Suprapubic skin (tissue), 4 donors: ENCODE measurements at regions not wholly inside any gene's neighbourhood (a gene's known extent, or its start where the extent isn't known, plus 50 kb on each side); places are given as distances from the start of the nearest gene placed in this dataset.

ENCODE experiments used
- EP300 ChIP-seq: sonication (generic); formaldehyde crosslinking; IDR thresholded peaks from one replicate; pipeline ENCODE4 v1.6.1; 2017; ENCODE audit warnings: antibody characterized with exemption
- POLR2A ChIP-seq, 2 donors: fragments of 450-650 bp; IDR thresholded peaks; one replicate each; pipeline ENCODE4 v1.6.1; 2017; ENCODE audit warnings: antibody characterized with exemption in 2 of 2, mild to moderate bottlenecking in 2 of 2, moderate library complexity in 2 of 2
- POLR2AphosphoS5 ChIP-seq, 3 donors: sonication (generic); formaldehyde crosslinking; IDR thresholded peaks; one replicate each; pipeline ENCODE4 v1.6.1; 2017; ENCODE audit warnings: antibody characterized with exemption in 3 of 3
- TF ChIP-seq, protein P1 (sequence below), 2 donors: fragments of 200-600 bp in 1 of 2; fragments of 450-650 bp in 1 of 2; sonication (generic) in 1 of 2; IDR thresholded peaks; one replicate each; pipeline ENCODE4 v1.5.1; 2016 to 2019; ENCODE audit warnings: antibody characterized with exemption in 2 of 2, mild to moderate bottlenecking in 1 of 2, moderate library complexity in 1 of 2

- TF ChIP-seq, protein P1, sequence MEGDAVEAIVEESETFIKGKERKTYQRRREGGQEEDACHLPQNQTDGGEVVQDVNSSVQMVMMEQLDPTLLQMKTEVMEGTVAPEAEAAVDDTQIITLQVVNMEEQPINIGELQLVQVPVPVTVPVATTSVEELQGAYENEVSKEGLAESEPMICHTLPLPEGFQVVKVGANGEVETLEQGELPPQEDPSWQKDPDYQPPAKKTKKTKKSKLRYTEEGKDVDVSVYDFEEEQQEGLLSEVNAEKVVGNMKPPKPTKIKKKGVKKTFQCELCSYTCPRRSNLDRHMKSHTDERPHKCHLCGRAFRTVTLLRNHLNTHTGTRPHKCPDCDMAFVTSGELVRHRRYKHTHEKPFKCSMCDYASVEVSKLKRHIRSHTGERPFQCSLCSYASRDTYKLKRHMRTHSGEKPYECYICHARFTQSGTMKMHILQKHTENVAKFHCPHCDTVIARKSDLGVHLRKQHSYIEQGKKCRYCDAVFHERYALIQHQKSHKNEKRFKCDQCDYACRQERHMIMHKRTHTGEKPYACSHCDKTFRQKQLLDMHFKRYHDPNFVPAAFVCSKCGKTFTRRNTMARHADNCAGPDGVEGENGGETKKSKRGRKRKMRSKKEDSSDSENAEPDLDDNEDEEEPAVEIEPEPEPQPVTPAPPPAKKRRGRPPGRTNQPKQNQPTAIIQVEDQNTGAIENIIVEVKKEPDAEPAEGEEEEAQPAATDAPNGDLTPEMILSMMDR (IDR thresholded peaks at IDR 0.05), result no peak
- TF ChIP-seq POLR2A (IDR thresholded peaks at IDR 0.05), result no peak
- TF ChIP-seq POLR2AphosphoS5 (IDR thresholded peaks at IDR 0.05), result no peak
- TF ChIP-seq EP300, result no peak
These were observed 96.0 kb upstream of the POT1 start for GRCh38 chr7:125025620-125026019.
